DMS 273 (cell line): ENCODE measurements at regions not wholly inside any gene's neighbourhood (a gene's known extent, or its start where the extent isn't known, plus 50 kb on each side); places are given as distances from the start of the nearest gene placed in this dataset.
"Not testable (repeated sequence)": the region's sequence is repeated elsewhere in the genome, so short reads cannot be mapped to it uniquely, and the experiment has no call there.

Source experiments
- DNase-seq: peaks from one replicate; lab custom pipeline; 2025; ENCODE audit not compliant: unreplicated experiment; lab: John Stamatoyannopoulos, UW

GRCh38 chr9:105098370-105098769 is 146.1 kb upstream of the SLC44A1 start:
- no peak for DNase-seq

DNA sequence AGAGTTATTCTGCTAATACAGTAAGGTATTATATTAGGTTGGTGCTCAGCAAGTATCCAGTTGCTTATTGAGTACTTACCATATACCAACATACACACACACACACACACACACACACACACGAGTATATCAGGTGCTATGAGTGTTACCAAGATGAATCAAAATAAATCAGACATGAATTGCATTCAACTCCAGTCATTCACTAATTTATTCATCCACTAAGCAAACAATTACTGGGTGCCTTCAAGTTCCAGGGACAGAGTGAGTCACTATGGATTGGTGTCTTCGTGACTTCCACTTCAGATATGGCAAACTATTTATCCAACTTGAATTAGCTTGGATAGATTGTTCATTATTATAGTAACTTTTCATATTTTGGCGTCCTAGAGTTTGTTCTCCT is 140.7 kb upstream of the SLC44A1 start:
- no peak for DNase-seq

GRCh38 chr9:105114318-105114717 is 130.1 kb upstream of the SLC44A1 start:
- DNase-seq: no peak

DNA sequence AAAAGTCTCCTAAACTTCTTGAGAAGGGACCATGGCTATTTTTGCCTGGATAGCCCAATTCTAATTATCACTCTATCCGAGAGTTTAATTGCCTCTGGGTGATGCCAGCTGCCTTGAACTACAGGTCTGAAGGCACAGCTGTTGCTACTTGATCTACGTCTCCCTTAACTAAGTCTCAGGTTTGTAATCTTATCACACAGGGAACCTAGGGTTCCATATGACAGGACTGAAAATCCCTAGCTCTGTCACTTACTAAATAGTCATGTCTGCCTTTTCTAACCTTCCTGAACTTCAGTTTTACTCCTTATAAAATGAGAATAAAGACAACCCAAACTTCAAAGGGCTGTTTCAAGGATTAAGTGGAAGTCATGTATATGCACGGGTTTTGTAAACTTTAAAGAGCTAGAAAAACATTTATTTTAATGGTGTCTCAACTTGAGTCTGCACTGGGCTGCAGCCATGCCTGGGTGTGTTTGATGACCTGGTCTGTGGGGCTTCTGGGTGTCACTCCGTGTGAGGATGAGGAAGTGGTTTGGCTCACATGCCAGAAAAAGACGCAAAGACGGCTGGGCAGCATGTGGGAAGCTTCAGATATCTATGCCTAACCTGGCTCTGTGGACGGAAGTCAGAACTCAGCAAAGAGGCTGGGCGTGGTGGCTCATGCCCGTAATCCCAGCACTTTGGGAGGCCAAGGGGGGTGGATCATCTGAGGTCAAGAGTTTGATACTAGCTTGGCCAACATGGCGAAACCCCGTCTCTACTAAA is 129.3 kb upstream of the SLC44A1 start:
- DNase-seq: peak; percentile 71

DNA sequence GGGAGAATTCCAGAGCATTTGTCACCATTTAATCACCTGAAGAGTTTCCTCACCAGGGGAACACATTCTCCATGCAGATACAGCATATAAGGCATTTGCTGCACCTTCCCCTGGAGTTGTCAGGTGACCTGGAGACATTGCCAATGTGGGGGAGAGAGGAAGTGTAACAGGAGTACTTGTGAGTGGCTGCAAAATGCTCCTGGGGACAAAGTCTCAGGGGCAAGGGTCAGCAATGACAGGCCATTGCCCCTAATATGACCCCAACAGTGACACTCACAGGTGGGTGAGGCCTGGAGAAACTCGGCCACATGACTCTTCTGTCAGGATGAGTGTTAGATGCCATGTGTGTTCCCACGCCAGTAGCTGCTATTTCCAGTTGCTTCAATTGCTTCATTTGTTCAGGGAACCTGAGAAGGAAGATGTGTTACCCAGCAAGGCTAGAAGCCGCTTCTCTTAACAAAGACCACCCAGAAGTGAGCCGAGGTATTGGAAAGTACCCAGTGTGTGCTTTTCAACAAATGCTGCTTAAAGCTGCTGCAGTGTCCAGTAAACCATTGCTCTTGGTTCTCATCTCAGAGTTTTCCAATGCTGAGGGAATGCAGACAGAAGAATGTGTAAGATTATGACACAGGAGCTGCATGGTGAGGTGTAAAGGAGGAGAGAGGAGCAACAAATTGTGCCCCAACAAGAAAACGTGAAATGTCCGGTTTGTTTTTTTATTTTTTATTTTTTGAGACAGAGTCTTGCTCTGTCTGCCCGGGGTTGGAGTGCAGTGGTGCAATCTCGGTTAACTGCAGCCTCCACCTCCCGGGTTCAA is 128.2 kb upstream of the SLC44A1 start:
- DNase-seq: peak; percentile 10

DNA sequence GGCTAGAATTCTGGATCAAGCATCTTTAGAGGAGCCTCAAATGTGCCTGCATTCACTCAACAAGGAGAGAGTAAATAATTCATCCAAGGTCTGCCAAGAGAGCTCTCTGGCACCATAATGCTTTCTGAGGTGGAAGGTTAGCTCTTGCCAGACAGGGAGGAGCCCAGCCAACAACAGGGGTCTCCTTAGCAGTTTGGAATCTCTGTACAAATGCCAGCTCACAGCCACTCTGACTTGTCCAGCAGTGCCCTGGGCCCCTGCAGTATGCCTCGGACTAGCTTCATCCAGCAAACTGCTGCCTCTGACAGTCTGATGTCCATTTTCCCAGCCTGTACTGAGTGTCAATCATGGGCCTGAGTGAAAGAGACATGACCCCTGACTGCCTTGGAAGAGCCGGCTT is 127.2 kb upstream of the SLC44A1 start:
- DNase-seq: no peak

DNA sequence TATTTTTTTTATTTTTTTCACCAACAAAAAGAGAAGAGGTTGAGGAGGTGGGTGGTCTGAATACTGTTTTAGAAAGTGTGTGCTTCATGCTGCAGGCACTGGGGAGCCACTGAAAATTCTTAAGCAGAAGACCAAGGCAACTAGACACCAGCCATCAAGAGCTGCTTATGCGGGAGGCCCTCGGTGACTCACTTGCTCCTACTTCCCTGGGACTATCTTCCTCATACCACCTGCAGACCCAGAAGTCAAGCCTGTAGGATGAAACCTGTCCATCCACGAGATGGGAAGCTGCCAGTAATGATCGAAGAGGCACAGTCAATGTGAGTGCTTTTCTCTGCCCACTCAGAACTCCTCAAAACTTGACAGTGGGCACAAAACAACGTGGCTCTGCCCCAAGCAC is 125.8 kb upstream of the SLC44A1 start:
- DNase-seq: no peak

- no peak for DNase-seq
Observed at GRCh38 chr9:105119156-105119555, 125.3 kb upstream of the SLC44A1 start.

- DNase-seq: no peak
Observed at GRCh38 chr9:105121861-105122430, 122.5 kb upstream of the SLC44A1 start.

GRCh38 chr9:105124598-105124997 is 119.9 kb upstream of the SLC44A1 start:
- DNase-seq: not testable (repeated sequence)

DNA sequence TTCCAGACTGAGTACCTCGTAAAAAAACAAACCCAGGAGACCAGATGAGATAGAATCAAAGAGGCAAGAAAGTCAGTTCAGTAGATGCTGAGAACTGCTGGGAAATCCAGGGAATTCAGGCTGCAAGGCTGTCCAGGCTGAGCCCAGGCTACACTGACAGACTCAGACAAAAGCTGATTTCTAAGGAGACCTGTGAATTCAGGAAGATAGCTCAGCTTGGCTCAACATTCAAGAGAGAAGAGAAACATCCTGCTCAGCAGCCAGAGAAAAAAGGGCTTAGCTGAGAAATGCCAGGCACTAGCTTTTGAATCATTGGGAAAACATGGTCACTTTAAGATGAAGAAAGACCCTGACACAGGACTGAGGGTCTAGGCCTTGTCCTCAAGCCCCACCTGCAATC is 118.2 kb upstream of the SLC44A1 start:
- DNase-seq: no peak

DNA sequence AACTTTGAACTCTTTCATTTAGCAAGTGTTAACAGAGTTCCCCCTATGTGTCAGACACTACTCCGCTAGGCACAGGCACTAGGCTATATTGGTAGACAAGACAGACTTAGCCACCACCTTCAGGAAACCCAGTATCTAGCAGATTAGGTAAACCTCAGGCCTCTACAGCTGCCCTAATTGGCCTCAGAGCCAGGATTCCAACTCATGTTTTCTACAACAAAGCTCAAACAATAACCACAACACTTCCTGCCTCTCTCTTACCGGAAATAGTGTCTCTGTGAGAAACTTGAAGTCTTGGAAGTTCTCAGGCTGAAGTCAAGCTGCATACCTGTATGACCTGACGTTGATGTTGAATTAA is 116.6 kb upstream of the SLC44A1 start:
- no peak for DNase-seq

DNA sequence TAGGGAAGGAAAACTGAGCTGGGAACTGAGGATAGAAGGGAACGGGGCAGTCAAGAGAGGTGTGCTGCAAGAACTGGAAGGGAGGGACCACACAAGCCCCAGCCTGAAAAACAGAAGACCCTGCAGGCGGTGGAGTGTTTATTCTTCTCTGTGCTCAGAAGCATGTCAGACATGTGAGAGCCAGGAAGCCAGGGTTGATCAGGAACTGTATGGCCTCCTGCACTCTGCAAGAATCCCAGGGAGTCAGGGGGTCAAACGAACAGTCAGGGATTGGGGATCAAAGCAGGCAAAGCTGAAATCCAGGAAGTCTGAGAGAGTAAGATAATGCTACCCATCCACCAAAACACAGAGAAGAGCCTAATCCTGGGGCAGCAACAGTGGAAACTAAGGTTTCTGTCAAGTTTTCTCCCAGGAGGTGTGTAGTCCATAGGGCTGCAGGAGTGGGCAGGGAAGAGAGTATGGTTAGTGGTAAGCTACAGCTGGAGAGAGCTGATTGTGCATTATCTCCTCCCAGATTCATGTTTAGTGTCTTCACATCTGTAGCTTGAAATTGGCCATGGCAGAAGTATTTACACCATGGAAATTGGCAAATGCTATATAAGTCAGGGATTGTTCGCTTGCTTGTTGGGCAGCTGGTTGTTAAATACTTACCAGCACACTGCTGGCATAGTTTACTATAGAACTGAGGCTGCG is 115.4 kb upstream of the SLC44A1 start:
- DNase-seq: no peak

DNA sequence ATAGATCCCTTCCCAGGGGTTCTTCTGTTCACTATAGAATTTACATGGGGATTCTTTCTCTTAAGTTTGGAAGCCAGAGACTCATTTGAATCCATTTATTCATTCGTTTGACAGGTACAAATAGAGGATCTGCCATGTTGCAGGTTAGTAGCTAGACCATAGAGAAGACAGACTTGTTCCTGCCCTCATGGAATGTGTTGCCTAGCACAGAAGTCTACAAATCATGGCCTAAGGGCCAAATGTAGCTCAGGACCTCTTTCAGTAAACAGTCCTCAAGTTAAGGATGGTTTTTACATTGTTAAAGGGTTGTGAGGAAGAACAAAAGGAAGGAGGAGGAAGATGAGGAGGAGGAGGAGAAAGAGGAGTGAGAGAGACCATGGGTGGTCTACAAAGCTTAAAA is 114.7 kb upstream of the SLC44A1 start:
- no peak for DNase-seq

- no peak for DNase-seq
Observed at GRCh38 chr9:105131981-105132380, 112.5 kb upstream of the SLC44A1 start.

GRCh38 chr9:105132606-105133005 is 111.8 kb upstream of the SLC44A1 start:
- no peak for DNase-seq

DNA sequence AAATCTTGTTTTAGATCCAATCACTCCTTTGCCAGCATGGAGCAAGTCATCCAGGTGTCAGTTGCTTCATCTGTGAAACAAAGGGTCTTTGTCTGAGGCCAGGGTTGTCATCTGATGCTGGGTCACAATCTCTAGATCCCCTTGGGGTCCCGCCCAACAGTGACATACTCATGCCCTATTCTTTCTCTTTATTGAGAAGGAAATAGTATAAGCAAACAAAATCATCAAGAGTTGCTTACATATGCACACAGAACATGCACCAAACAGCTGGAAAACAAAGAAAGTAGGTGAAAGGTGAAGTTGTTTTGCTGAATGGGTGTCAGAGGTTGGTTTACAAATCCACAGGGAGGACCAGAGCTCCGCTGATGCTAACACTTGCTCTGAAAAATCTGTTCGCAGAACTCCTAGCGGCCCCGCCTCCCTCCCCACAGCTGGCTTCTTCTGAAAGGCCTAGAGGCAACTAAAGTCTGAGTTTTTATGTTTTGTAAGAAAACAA is 106.1 kb upstream of the SLC44A1 start:
- DNase-seq: peak; percentile 11

GRCh38 chr9:105141146-105141975 is 103.1 kb upstream of the SLC44A1 start:
- DNase-seq: peak; percentile 17

- no peak for DNase-seq
Observed at GRCh38 chr9:105141976-105142250, 102.5 kb upstream of the SLC44A1 start.

GRCh38 chr9:105142406-105143135 is 101.9 kb upstream of the SLC44A1 start:
- DNase-seq: no peak
